GM18861 (cell line): ENCODE measurements at regions not wholly inside any gene's neighbourhood (a gene's known extent, or its start where the extent isn't known, plus 50 kb on each side); places are given as distances from the start of the nearest gene placed in this dataset.

Source experiments
- ATAC-seq: cut with Tn5 transposase; IDR thresholded peaks from one replicate; pipeline ENCODE4 v1.9.1; 2021; ENCODE audit not compliant: unreplicated experiment

DNA sequence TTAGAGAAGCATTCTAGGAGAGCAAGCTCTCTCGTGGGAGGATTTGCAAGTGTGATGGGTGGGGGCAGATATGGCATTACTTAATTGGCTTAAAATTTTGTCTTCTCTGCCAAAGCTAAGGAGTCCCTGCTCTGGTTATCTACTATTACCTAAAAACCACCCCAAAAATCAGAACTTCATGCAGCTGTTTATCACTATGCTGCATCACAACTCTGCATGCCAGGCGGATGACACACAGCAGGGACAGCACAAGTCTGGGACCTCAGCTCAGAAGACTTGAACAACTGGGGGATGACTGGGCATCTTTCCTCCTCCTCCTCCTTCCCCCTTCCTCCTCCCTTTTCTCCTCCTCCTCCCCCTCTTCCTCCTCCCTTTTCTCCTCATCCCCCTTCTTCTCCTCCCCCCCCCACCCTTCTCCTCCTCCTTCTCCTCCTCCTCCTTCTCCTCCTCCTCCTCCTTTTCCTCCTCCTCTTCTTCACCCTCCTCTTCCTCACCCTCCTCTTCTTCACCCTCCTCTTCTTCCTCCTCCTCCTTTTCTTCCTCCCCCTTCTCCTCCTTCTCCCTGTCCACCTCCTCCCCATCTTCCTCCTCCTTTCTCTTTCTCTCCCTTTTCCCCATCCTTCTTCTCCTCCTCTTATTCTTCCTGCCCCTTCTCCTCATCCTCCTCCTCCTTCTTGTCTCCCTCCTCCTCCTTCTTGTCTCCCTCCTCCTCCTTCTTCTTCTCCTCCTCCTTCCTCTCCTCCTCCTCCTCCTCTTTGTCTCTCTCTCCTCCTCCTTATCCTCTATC, 218.6 kb upstream of the PMEPA1 start:
- no peak for ATAC-seq

DNA sequence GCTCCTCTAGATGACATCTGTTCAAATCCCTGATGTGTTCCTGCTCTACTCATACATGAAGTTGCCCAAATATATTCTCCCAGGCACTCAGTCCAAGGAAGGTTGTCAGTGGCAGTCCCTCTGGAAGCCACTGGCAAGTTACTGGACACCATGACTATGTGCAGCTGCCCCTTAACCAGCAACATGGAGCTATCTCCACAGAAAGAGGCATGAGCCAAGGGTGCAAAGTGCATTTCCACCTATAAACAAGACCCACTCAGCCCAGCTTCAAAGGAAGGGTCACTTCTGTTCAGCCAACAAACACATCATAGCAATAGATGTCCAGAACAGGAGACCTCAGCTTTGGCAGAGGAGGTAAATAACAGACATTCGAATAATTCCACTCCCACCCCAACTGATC, 217.6 kb upstream of the PMEPA1 start:
- ATAC-seq: no peak

DNA sequence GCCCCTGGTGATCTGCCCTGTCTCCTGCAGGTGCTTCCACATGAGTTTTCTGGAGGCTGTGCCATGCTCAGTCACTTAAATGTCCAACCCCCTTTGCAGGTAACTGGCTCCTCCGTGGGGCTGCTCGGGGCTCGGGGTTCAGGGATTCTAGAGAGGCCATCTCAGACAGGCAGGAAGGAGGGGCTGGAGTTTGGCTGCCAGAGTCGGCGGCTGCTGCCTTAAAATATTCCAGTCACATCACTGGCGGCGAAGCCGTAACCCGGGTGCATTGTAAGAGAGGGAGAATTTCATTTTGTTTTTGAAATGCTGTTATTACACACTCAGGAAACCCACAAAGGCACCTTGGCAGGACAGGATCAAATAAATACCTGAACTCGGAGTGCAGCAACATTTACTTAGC, 212.9 kb upstream of the PMEPA1 start:
- no peak for ATAC-seq

DNA sequence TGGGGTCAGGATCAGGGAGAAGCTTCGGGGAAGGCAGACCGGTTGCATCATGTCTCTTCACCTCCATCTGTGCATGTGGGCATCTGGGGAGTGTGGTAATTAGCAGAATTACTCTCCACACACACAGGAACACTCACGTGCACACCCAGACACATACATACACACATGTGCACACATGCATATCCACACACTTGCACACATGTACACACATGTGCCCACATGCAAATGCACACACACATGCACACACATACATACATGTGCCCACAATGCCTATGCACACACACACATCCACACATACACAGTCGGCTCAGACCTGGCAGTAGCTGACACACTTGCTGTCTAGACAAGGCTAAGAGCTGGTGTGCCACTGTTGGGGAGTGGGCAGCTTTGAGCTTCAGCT, 212.3 kb upstream of the PMEPA1 start:
- no peak for ATAC-seq

DNA sequence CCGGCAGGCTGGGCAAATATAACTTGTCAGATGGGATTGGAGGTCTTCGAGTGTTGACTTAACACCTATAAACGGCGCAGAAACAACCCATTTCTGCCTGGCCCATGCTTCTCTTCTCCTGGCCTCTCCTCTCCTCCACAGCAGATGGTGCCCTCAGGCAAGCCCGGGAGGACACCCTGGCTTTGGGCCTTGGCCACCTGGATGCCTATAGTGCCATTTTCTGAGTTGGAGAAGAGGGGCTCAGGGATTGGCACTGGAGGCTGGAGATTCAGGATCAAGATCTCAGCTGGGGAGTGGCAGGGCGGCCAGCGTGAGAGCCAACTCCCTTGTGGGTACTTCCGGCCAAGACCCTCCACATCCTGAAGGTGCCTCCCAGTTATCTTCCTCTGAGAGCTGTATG, 211.9 kb upstream of the PMEPA1 start:
- no peak for ATAC-seq

DNA sequence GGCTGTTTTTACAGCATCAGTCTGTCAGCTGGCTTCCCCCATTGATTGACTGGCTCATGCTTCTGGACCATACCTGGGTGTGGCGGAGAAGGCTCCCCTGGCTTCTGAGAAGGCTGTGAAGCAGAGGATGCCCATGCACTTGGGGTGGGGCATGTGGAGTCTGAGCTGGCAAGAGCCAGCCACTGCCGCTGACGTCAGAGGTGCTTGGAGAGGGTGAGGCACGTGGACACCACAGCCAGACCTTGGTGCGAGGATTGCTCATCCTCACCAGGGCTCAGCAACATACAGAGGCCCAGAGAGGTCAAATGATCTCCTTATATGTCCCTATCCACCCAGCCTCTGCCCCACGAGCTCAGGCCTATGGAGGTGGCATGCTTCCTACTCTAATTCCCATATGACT, 211.2 kb upstream of the PMEPA1 start:
- no peak for ATAC-seq

DNA sequence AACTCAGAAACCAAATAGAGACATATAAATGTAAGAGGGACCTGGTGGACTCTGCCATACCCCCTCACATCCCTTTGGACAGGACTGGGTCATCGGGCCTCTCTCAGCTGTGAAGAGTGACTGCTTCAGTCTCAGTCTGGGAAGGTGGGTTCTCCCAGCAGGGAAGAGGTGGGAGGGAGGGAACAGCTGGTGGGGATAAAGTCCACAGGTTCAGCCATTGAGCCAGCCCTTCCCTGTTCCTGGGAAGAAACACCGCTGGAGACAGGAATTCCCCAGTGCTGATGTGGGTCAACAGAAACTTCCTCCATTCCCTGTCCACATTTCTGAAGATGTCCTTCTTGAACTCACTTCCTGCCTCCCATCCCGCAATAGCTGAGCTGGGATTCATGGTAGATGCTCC, 209.2 kb upstream of the PMEPA1 start:
- ATAC-seq: no peak

DNA sequence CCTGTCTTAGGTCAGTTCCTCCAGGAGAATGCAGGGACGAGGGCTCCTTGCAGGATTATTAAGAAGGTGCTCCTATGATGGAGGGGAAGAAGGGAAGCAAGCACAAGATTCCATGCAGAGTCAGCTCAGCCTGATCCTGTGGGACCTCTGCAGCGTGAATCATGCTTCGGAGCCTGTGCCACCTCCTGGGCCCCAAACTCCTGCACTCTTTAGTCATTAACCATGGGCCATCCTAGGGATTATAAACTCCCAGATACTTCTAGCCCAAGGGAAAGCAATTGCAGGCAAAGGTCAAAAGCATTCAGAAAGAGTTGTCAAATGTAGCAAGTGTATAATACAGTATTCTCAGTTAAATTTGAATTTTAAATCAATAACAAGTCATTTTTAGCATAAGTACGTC, 208.7 kb upstream of the PMEPA1 start:
- no peak for ATAC-seq

DNA sequence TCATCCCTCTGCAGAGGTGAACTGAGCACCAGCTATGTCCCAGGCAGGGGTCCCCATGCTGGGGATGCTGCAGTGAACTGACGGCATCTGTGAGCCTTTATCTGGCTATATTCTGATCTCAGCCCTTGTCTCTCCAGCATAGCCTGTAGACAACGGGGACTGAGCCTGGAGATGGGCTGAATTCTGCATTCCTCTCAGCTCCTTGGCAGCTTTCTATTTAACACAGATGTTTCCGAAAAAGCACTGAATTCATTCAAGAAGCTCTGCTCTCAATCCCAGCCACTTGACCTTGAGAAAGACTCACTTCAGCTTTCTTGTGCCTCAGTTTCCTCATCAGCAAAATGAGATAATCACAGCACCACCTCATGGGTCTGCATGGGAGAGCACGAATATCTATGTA, 204.4 kb upstream of the PMEPA1 start:
- no peak for ATAC-seq

DNA sequence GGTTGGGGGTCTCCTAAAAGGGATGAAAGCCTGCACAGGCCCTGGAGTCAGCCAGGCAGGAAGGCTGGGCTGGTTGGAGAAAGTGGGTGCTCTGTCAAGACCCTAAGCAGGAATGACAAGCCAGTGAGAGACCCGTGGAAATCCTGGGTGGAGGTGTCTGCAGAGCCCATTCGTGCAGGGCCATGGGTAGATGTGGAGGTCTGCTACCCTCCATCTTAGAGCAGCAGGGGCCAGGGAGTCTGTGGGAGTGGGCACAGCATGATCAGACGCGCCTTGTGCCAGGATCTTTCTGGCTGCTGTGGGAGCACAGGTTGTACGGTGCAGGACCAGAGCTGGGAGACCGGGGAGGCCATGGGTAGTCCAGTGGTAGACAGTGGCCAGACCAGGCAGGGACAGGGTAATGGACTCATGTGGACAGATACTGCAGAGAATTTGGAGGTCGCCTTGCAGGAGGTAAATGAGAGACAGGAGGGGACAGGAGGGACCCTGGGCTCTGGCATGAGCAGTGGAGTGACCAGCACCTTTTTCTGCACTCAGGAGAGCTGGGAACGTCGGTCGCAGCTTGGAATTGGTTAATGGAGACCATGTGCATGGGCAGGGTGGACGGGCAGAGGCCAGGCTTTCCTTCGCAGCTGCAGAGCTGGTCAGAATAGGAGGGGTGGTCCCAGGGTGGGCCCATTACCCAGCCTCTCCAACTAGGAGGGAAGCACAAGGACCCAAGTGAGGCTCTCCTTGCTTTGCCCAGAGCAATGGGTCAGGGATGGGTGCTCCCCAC, 203.5 kb upstream of the PMEPA1 start:
- no peak for ATAC-seq

DNA sequence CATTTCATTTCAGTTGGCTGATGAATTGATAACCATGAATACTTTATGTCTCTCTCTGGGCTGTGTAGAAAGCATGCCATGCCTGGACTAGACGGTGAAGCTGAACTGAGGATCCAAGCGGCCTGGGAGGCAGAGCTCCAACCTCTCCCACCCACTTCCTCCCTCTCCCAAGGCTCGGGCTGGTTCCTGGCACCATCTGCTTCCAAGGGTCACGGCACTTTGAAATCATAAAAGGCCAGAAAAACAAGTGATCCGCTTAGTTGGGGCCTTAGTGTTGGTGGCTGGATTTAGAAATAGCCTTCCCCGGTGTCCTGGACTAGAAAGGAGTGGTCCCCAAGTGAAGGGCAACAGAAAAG, 202.4 kb upstream of the PMEPA1 start:
- no peak for ATAC-seq

DNA sequence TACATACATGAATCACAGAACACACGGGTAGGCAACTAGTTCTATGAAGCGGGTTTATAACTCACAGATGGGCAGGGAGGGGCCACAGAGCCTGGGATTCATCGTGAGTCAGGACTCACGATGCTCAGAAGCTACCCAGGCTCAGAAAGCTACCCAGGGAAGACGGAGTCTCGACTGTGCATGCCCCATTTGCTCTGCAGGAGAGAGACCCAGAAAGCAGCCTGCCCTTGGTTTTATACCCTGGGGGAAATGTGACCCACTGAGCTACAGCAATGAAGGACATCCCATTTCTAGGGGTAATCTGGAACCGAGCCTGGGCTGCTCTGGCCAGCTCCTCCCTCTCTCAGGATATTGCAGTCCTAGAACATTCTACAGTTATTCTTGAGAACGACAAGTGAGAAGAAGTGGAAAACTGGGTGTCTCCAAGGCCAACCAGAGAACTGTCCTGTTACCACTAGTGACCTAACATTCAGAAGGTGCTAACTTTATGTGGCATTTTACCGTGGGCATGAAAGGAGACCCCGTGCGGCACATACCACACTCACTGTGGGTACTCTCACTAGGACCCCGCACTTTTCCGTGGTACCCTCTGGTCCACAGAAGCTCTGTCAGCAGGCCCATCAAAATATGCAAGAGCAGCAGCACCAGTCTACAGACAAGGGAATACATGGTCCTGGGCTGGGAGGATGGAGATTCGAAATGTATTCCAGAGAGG, 201.9 kb upstream of the PMEPA1 start:
- no peak for ATAC-seq

DNA sequence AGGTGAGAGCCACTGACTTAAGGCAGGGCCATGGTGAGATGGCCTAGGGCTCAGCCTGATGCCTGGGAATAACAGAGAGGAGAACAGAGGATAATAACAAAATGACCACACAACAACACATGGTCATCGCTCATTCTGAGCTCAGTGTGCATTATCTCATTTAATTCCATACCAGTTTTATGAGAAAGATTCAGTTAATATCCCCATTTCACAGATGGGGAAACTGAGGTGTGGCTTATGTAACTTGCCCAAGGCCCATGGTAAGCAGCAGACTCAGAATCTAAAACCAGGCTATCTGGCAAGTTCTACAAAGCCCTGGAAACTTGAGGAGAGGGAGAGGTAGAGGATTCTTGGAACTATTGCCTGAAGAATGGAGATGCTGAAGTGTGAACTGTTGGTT, 200.9 kb upstream of the PMEPA1 start:
- ATAC-seq: no peak

DNA sequence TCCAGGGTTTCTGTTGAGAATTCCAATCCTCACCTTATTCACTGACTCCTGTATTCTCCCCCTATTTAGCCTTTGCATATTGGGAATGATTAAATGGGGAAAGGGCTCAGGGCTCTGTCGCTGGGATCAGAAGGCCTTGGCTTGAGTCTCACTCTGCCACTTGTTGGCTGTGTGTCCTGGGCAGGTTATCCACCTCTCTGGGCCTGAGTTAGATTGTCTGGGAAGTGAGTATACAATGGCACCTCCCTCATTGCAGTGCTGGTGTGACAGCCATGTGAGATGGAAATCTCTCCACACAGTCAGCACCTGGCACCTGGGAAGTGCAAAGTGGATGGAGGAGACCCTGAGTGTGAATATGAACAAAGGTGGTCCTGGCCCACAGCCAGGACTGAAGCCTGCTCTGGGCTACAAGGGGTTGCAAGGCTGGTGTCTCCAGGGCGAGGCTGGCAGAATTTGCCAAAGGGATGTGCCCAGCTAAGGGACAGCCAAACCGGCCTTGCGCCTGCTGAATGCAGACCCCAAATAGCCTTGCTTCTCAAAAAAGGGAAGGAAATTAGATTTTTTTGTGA, 200.0 kb upstream of the PMEPA1 start:
- no peak for ATAC-seq

DNA sequence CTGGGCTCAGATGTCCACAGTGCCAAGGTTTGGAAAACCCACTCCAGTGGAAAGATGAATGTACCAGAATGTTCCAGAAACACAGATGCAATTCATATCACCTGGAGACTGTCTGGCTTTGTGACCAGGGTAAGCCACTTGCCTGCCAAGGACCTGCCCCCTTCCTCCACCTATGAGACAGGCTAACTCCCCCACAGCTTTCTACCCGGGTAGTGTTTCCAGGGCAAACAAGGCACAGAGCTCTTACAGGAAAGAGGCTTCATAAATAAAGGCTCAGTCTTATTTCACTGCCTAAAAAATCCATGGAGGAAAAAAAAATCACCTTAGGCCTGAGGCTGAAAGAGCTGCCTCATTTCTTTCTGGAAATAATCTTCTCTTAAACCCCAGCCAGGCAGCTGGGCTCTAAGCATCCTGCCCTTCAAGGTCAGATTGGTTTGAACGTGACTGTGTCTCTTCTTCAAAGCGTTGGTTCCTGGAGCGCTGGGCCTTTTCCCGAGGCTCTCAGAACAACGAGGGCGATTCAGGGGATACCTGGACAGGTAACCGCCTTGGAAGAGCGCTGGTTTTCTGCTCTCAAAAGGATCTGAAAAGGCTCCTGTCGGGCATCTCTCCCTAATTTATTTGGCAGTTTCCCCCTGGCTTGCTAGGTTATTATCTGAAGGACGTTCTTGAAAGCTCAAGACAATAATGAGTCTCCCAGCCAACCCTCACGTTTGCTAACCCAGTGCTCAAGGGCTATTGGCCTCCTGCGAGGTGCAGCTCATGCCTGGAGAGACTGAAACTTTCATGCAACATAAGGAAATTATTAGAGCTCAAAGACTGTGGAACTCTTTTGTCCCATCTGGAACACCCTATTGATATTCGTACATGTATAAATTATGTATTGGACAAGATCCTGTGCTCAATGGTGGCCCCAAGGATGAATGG, 199.2 kb upstream of the PMEPA1 start:
- no peak for ATAC-seq

DNA sequence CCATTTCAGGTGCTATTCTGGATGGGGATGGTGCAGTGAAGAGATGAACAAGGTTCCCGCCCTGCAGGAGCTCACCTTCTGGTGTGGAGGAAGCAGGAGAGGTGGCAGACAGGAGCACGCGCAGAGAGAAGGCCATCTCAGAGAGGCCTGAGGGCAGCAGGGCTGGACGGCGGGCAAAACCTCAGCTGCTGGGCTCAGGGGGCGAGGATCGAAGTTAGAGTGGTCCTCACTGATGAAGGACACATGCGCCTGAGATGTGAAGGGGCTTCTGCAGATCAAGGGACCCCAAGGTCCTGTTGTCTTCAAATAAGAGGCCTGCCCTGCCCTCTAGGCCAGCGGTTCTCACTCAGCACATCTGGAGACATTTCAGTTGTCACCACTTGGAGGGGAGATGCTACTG, 198.4 kb upstream of the PMEPA1 start:
- no peak for ATAC-seq

DNA sequence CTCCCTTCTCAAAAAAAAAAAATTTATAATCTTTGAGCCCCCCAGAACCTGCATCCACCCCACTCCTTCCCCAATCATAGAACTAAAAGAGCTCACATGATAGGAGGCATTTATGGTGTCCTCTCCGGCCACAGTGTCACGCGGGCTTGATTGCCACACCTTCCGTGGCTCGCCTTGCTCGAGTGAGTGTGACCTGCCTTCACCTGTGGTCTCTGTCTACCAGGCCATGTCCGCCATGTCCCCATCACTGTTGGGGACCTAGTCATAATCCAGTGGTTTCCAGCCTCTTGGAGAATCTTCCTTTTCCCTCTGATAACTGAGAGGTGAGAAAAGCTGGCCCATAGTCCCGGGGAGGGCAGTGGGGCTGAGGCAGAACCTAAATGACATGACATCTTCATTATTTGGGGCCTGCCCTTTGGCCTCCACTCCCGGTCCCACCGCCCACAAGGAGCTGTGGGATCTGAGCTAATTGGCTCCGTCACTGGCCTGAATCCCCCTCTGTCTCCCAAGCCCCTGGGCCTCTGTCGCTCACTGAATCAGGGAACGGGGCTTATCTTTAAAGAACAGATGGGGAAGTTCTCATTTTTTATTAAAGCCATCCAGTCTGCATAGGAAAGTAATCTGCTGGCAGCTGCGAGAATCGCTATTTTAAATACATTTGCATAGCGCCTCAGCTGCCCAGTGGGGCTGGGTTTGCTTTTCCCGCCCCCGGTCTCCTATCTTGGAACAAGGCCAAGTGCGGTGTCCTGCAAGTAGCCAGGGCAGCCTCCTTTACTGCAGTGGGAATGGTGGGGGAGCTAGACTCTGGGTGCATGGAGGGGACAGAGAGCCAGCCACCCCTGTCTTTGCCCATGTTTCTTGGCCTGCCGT, 197.6 kb upstream of the PMEPA1 start:
- no peak for ATAC-seq

DNA sequence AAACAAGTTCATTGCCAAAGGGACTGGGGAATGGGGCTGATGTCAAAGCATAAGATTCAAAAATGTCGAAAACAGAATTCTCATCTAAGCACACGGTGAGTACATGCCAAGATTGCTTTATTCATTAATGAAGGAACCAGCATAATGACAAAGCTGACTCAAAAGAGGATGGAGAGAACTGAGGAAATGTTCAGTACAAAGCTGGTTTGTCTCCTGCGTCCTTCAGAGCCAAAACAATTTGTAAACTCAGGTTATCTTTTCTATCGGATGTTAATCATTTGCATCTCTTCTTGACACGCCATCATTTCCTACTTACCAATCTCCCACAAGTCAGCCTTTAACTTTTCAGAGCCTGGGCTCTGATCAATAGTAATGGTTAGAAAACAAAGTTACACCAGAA, 195.6 kb upstream of the PMEPA1 start:
- ATAC-seq: no peak

DNA sequence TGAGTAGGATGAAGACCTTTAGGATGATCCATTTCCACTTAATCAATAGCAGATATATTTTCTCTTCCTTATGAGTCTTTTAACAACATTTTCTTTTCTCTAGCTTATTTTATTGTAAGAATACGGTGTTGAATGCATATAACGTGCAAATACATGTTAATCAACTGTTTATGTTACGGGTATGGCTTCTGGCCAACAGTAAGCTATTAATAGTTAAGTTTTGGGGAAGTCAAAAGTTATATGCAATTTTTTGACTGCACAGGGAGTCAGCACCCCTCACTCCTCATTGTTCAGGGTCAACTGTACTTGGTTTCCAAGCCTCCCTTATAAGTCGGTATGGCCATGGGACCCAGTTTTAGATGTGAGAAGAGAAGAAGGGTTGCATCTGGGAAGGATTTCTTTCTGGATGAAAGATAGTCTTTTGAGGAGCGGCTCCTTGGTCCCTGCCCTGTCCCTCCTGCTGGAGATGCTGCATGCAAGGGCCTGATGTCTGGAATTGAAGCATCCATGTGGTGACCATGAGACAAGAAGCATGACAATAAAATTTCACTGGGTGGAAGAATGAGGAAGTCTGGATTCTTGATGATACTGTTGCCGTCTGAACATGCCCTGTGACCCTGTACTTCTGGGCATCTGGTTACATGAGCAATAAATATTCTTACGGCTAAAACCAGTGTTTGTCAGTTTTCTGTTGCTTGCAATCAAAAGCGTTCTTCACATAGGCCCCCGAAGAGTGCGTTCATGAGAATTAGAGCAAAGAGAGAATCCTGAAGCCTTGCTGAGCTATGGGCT, 194.7 kb upstream of the PMEPA1 start:
- no peak for ATAC-seq
